GM12874 (cell line): ENCODE measurements at regions not wholly inside any gene's neighbourhood (a gene's known extent, or its start where the extent isn't known, plus 50 kb on each side); places are given as distances from the start of the nearest gene placed in this dataset.

Experiments
- TF ChIP-seq, protein P1 (sequence below): IDR thresholded peaks from 2 replicates; pipeline ENCODE4 v1.5.1; 2011; ENCODE audit warnings: low read depth, mild to moderate bottlenecking, control low read depth, low read length, moderate library complexity; ENCODE audit not compliant: insufficient read depth

DNA sequence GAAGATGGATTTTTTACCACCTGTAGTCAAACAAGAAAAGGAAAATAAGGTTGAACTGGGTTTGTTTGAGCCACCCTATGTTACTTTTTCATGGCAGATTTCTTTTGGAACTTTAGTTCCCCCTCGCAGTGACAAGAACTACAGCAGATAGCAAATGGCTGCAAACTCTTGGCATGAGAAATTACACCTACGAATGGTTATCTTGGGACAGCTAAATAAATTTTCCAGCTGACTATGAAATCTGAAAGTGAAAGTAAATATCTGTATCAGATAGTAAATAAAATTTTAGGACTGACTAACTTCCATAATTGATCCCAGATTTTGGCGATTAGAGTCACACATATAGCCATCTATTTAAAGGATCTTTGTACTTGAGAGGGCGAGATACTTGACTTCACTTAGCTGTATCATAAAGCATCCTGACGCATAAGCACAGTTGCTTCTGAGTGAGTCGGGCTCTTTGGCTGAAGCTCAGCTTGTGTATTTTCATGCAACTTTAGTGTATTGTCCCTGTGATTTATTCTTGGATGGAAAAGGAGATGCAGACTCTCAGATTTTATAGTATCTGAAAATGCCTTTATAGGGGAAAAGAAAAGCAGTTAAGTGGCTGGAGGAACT is 125.3 kb upstream of the B3GAT2 start:
- TF ChIP-seq, protein P1, sequence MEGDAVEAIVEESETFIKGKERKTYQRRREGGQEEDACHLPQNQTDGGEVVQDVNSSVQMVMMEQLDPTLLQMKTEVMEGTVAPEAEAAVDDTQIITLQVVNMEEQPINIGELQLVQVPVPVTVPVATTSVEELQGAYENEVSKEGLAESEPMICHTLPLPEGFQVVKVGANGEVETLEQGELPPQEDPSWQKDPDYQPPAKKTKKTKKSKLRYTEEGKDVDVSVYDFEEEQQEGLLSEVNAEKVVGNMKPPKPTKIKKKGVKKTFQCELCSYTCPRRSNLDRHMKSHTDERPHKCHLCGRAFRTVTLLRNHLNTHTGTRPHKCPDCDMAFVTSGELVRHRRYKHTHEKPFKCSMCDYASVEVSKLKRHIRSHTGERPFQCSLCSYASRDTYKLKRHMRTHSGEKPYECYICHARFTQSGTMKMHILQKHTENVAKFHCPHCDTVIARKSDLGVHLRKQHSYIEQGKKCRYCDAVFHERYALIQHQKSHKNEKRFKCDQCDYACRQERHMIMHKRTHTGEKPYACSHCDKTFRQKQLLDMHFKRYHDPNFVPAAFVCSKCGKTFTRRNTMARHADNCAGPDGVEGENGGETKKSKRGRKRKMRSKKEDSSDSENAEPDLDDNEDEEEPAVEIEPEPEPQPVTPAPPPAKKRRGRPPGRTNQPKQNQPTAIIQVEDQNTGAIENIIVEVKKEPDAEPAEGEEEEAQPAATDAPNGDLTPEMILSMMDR: no peak

DNA sequence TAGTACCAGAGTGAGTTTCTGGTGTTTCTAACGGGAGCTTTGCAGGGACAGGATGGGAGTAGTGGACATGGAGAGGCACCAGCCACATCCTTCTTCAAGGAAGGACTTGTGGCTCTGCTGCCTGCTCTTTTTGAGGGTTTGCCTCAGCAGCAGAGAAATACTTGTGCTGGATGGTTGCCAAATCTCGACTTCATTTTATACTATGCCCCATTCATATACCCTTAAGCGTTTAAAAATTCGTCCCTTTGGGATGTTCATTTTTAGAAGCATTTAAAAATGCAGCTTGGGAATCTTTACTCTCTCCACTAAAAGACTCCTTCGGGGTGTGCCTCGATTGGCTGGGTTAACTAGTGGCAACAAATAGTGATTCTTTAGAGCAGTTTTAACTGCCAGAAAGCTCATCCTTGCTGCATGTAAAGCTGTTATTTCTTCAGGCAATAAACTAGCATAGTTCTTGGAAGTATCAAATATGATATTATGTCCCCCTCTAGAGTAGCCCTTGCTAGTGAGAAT is 126.5 kb upstream of the B3GAT2 start:
- TF ChIP-seq, protein P1: no peak

DNA sequence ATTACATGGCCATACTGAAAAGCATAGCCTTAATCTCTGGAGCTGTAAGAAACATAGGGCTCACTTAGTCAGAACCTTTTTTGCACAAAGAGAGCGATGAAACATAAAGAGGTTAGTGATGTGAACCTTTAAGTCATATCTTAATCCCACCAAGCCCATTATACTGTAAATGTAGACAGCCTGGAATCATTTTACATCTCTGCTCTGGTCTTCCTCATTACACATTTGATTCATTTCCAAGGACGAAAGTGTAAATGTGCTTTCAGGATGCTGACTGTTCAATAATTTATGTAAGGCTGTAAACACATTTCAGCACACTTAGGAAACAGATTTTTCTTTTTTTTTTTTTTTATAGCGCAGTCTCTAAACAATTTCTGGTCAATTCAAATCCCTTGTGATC is 131.3 kb upstream of the B3GAT2 start:
- TF ChIP-seq, protein P1: no peak

DNA sequence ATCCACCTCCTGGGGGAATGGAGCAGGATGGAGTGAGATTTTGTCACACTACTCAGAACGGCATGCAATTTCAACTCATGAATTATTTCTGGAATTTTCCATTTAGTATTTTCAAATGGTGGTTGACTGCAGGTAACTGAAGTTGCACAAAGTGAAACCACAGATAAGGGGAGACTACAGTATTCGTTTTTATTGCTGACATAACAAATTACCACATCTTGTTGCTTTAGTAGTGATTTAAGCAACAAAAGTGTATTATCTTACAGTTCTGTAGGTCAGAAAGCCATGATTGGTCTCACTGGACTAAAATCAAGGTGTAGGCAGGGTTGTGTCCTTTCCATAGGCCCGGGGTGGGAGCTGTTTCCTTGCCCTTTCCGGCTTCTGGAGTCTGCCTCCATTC is 133.4 kb upstream of the B3GAT2 start:
- TF ChIP-seq, protein P1: no peak

DNA sequence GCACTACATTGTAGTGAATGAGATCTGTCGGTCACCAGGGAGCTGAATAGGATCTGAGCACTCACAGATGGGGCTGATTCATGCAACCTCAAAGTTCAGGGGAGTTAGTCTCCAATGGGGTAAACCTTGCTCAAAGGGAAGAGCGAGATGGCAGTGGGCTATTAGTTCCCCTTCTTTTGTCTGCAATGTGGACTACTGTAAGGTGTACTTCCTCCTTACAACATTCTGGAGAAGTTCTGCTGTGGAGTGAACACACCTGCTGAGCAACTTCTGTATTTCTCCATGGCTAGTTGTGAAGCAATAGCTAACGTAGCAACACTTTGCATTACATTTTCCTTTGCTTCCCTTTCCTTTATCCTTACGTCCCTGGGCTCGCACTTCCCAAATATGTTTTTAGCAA is 134.3 kb upstream of the B3GAT2 start:
- TF ChIP-seq, protein P1: no peak

DNA sequence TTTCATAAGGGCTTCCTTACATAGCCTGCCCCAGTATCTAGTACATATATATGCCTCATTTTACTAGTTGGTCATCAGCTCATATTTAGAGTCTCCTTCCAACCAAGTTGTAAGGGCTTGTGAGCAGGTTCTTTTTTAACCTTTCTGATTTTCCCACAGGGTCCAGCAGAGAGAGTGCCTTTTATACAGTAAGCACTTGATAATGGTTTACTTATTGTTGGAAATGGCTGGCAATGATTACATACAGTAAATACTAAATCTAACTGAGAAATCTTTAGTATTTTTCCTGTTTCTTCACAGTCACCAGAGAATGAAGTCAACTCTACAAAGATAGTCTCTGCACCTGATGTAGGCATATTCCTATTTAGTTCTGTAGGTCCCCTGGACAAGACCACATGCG is 135.1 kb upstream of the B3GAT2 start:
- TF ChIP-seq, protein P1: no peak

DNA sequence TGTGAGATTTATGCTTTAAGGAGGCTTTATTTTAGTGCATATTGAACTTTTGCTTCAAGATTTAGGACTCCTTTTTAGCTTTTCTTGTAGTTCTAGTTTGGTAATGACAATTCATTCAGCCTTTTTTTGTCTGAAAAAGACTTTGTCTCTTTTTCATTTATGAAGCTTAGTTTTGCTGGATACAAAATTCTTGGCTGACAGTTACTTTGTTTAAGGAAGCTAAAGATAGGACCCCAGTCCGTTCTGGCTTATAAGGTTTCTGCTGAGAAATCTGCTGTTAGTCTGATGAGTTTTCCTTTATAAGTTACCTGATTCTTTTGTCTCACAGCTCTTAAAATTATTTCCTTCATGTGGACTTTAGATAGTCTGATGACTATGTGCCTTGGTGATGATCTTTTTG is 142.8 kb upstream of the B3GAT2 start:
- TF ChIP-seq, protein P1: no peak
